ENCODE measurements at regions not wholly inside any gene's neighbourhood (a gene's known extent, or its start where the extent isn't known, plus 50 kb on each side); places are given as distances from the start of the nearest gene placed in this dataset.
"Not testable (repeated sequence)": the region's sequence is repeated elsewhere in the genome, so short reads cannot be mapped to it uniquely, and the experiment has no call there.

DNA sequence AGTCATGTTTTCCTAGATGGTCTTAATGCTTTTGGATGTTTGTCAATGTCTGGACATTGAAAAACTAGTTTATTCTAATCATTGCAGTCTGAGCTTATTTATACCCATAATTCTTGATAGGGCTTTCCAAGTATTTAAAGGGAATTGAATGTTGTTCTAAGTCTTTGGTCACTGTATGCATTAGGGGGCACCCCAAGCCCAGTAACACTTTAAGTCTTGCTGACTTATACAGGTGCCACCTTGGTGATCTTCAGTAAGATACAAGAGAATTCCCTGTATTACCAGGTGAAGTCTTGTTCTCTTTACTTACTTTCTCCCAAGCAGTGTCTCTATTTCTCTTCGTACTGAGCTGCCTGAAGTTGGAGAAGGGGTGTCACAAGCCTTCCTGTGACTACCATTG is 250.1 kb upstream of the OR4C13 start:
- TF ChIP-seq CTCF, POLR2A (IDR thresholded peaks at IDR 0.05): not testable (repeated sequence)
